Activated CD4-positive, alpha-beta memory T cell treated with anti-CD3 and anti-CD28 coated beads, Interleukin-2, amount 10 ng/mL, durations not matched to agents 7 days and 5 days (primary cell): ENCODE measurements at regions not wholly inside any gene's neighbourhood (a gene's known extent, or its start where the extent isn't known, plus 50 kb on each side); places are given as distances from the start of the nearest gene placed in this dataset.
"Not testable (repeated sequence)": the region's sequence is repeated elsewhere in the genome, so short reads cannot be mapped to it uniquely, and the experiment has no call there.

ENCODE experiments used
- CTCF ChIA-PET: fragments of 350-600 bp; sonication (Branson Sonifier 250); formaldehyde crosslinking; loops from one replicate; lab custom pipeline; 2021; ENCODE audit warnings: antibody characterized with exemption, inconsistent platforms; lab: Charles Lee
- POLR2A ChIA-PET: fragments of 350-600 bp; sonication (Branson Sonifier 250); formaldehyde crosslinking; loops from one replicate; lab custom pipeline; 2021; ENCODE audit warnings: antibody characterized with exemption; lab: Charles Lee
- DNase-seq: peaks from one replicate; pipeline ENCODE4 v3.0.0-alpha.2; 2020
- H3K27ac Mint-ChIP-seq: one replicate; pipeline ENCODE4 v1.8.0; 2021; ENCODE audit warnings: mild to moderate bottlenecking, mixed read lengths
- H3K27me3 Mint-ChIP-seq: one replicate; pipeline ENCODE4 v1.8.0; 2021; ENCODE audit warnings: mixed read lengths
- H3K36me3 Mint-ChIP-seq: one replicate; pipeline ENCODE4 v1.8.0; 2021; ENCODE audit warnings: low read depth, mixed read lengths
- H3K4me1 Mint-ChIP-seq: one replicate; pipeline ENCODE4 v1.8.0; 2021; ENCODE audit warnings: mixed read lengths
- H3K4me3 Mint-ChIP-seq: one replicate; pipeline ENCODE4 v1.8.0; 2021; ENCODE audit warnings: mild to moderate bottlenecking, mixed read lengths
- H3K9me3 Mint-ChIP-seq: one replicate; pipeline ENCODE4 v1.8.0; 2021; ENCODE audit warnings: mixed read lengths

- H3K4me3 Mint-ChIP-seq = no peak overlapping the region
- no peak for DNase-seq
- no peaks in the 10 kb centered on the region for H3K36me3 Mint-ChIP-seq
- CTCF ChIA-PET = no interaction called here
- H3K4me1 Mint-ChIP-seq = no peaks in the 10 kb centered on the region
- POLR2A ChIA-PET = no interaction called here
- H3K27ac Mint-ChIP-seq = no peak overlapping the region
- no peaks in the 10 kb centered on the region for H3K27me3 Mint-ChIP-seq
- peaks cover 6% of the 10 kb centered on the region for H3K9me3 Mint-ChIP-seq
Measured at GRCh38 chr11:23931443-23931842, 565.4 kb upstream of the LUZP2 start.

GRCh38 chr11:23932485-23932898, 564.4 kb upstream of the LUZP2 start:
- CTCF ChIA-PET = no interaction called here
- no peaks in the 10 kb centered on the region for H3K4me1 Mint-ChIP-seq

GRCh38 chr11:23933721-23934120, 563.1 kb upstream of the LUZP2 start:
- POLR2A ChIA-PET = no interaction called here
- Mint-ChIP-seq H3K4me1 (no peaks in the 10 kb centered on the region), H3K9me3 (peaks cover 10% of the 10 kb centered on the region), H3K4me3 (no peak overlapping the region), H3K27ac (no peak overlapping the region), H3K27me3 (no peaks in the 10 kb centered on the region), H3K36me3 (no peaks in the 10 kb centered on the region)
- CTCF ChIA-PET = no interaction called here
- DNase-seq = no peak

More at GRCh38 chr11:23932485-23932898, 564.4 kb upstream of the LUZP2 start:
- Mint-ChIP-seq H3K36me3 (no peaks in the 10 kb centered on the region), H3K27me3 (no peaks in the 10 kb centered on the region), H3K4me3 (no peak overlapping the region), H3K27ac (no peak overlapping the region), H3K9me3 (peaks cover 6% of the 10 kb centered on the region)
- POLR2A ChIA-PET = no interaction called here
- DNase-seq = no peak

GRCh38 chr11:23934671-23935270, 562.1 kb upstream of the LUZP2 start:
- H3K27me3 Mint-ChIP-seq, H3K27ac Mint-ChIP-seq, CTCF ChIA-PET, POLR2A ChIA-PET, H3K36me3 Mint-ChIP-seq, H3K9me3 Mint-ChIP-seq, DNase-seq, H3K4me3 Mint-ChIP-seq, H3K4me1 Mint-ChIP-seq: not testable (repeated sequence)

GRCh38 chr11:23942117-23942815, 554.6 kb upstream of the LUZP2 start:
- H3K4me3 Mint-ChIP-seq, H3K27me3 Mint-ChIP-seq, H3K4me1 Mint-ChIP-seq, DNase-seq, POLR2A ChIA-PET, H3K27ac Mint-ChIP-seq, H3K36me3 Mint-ChIP-seq, CTCF ChIA-PET: not testable (repeated sequence)
- H3K9me3 Mint-ChIP-seq = peaks cover 11% of the 10 kb centered on the region

DNA sequence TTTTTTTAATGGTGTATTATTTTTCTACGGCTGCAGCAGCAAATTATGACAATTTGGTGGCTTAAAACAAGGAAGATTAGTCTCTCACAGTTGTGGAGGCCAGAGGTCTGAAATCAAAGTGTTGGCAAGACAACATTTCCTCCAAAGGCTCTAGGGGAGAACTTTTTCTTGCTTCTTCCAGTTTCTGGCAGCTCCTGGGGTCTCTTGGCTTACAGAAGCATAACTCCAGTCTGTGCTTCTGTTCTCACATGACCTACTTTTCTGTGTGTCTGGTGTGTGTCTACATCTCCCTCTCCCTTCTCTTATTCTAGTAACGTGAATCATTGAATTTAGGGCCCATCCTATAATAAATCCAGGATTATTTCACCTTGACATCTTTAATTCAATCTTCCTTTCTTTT, 551.9 kb upstream of the LUZP2 start:
- ChIA-PET CTCF (no interaction called here), POLR2A (no interaction called here)
- Mint-ChIP-seq H3K27ac (no peak overlapping the region), H3K4me1 (no peaks in the 10 kb centered on the region), H3K36me3 (no peaks in the 10 kb centered on the region), H3K9me3 (peaks cover 11% of the 10 kb centered on the region), H3K27me3 (no peaks in the 10 kb centered on the region), H3K4me3 (no peak overlapping the region)
- no peak for DNase-seq

GRCh38 chr11:23947883-23948282, 549.0 kb upstream of the LUZP2 start:
- Mint-ChIP-seq H3K4me1 (no peaks in the 10 kb centered on the region), H3K4me3 (no peak overlapping the region), H3K9me3 (peaks cover 4% of the 10 kb centered on the region), H3K27me3 (no peaks in the 10 kb centered on the region), H3K36me3 (no peaks in the 10 kb centered on the region), H3K27ac (no peak overlapping the region)
- CTCF ChIA-PET = no interaction called here
- DNase-seq = no peak
- POLR2A ChIA-PET = no interaction called here

DNA sequence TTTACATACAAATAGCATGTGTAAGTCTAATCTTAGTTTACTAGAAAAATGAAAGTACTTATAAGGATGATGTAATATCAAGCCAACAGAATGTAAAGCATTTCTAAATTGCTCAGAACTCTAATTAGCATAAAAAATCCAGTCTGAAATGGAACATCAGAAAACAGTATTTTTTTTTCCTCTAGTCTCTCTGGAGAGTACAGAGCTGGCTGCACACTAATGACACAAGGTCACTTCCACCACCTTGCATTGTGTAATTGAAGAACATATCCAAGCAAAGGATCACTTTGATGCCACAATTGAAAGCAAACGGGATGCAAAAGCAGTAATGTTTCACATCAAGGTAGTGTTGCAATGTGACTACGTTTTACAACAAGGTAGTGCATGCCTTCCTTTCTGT, 548.0 kb upstream of the LUZP2 start:
- Mint-ChIP-seq H3K4me1 (no peaks in the 10 kb centered on the region), H3K27ac (no peak overlapping the region), H3K9me3 (peaks cover 4% of the 10 kb centered on the region), H3K27me3 (no peaks in the 10 kb centered on the region), H3K4me3 (no peak overlapping the region), H3K36me3 (no peaks in the 10 kb centered on the region)
- no peak for DNase-seq
- POLR2A ChIA-PET = no interaction called here
- CTCF ChIA-PET = no interaction called here

DNA sequence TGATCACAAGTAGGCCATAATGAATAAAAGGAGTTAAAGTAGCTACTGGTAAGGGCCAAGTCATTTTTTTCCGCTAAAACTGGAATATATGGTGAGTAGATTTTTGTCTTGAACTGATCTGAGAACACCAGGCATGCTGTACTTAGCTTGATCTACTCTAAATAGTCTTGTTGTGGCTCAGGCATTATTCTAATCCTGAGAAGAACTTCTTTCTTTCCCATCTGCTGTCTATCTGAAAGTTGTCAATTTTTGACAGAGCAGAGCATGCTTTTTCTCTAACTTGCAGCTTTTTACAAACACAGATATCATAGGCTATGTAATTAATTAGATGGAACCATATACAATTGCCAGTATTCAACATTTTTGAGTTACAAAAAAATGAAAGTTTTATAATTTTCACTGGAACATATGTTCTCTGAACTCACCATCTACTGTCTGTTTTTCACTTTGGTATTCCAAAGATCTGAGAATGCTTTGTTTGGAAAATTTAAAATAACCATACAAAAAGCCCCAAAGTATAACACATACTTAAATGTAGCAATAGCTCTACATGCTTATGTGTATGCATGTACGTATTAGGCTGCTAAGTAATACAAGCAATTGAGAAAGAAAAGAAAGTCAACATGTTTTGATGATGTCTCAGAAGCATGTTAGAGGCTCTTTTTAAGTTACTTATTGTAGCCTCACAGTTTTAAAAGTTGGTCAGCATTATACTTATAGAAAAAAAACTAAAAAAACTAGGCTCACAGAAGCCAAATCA, 542.7 kb upstream of the LUZP2 start:
- peaks cover 2% of the 10 kb centered on the region for H3K9me3 Mint-ChIP-seq
- no peak overlapping the region for H3K27ac Mint-ChIP-seq
- H3K36me3 Mint-ChIP-seq = no peaks in the 10 kb centered on the region
- ChIA-PET POLR2A (no interaction called here), CTCF (no interaction called here)
- no peaks in the 10 kb centered on the region for H3K27me3 Mint-ChIP-seq
- no peak overlapping the region for H3K4me3 Mint-ChIP-seq
- no peaks in the 10 kb centered on the region for H3K4me1 Mint-ChIP-seq
- no peak for DNase-seq

DNA sequence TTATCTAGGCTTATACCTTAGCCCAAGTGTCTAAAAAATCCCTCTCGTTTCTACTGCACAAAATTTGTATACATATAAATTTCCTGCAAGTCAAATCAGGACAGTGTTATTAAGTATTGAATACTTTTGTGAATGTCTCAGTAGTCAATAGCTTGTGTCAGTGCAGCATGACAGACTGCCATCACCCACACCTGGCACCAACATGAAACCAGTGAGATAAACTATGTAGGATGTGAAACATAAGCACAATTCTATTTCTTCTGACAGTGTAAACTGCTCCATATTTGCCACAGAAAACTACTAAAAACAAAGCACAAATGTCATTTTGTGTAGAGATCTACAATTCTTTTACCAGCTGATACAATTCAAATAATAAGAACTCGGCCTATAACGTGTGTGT, 542.1 kb upstream of the LUZP2 start:
- Mint-ChIP-seq H3K4me3 (no peak overlapping the region), H3K27ac (no peak overlapping the region), H3K9me3 (no peaks in the 10 kb centered on the region), H3K36me3 (no peaks in the 10 kb centered on the region), H3K27me3 (no peaks in the 10 kb centered on the region), H3K4me1 (no peaks in the 10 kb centered on the region)
- CTCF ChIA-PET = no interaction called here
- no peak for DNase-seq
- POLR2A ChIA-PET = no interaction called here

- no peaks in the 10 kb centered on the region for H3K27me3 Mint-ChIP-seq
- CTCF ChIA-PET = no interaction called here
- H3K36me3 Mint-ChIP-seq = no peaks in the 10 kb centered on the region
- no peak overlapping the region for H3K27ac Mint-ChIP-seq
- no peaks in the 10 kb centered on the region for H3K4me1 Mint-ChIP-seq
- no peak for DNase-seq
- POLR2A ChIA-PET = no interaction called here
- peaks cover 3% of the 10 kb centered on the region for H3K9me3 Mint-ChIP-seq
- H3K4me3 Mint-ChIP-seq = no peak overlapping the region
Measured at GRCh38 chr11:23956586-23956985, 540.3 kb upstream of the LUZP2 start.

DNA sequence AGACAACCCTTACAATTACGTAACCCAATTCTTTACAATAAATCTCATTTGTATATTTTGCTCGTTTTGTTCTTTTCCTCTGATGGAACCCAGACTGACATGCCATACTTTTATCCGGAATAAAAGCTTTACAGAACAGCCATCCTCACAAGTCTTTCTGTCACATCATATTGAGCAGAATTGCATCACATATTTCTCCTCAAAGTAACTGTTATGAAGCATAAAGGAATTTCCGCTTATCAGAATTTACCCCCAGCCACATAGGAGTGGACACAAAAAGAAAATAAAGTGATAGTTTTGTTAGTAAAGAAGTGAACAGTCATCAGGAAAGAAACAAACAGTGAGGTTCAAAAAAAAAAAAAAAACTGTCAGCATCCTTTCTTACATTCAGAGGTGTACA, 539.5 kb upstream of the LUZP2 start:
- Mint-ChIP-seq H3K4me3 (no peak overlapping the region), H3K9me3 (peaks cover 3% of the 10 kb centered on the region), H3K36me3 (no peaks in the 10 kb centered on the region), H3K4me1 (no peaks in the 10 kb centered on the region), H3K27ac (no peak overlapping the region), H3K27me3 (no peaks in the 10 kb centered on the region)
- no peak for DNase-seq
- ChIA-PET POLR2A (no interaction called here), CTCF (no interaction called here)

DNA sequence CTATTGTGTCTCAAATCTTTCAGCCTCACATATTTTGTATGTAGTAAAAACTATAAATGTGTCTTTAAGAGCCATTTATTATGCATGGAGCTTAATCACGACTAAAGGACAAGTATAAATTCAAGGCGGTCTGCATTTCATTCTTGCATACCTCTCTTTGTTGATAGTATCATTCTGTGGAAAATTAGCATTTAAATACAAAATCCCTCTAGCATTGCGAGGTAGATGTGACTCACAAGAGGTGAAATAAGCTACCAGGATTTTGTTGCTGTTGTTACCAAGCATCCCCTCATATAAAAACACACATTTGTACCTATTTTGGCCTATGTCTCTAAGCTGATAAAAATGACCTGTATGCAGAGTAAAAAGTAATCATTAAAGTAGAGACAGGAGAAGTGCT, 537.4 kb upstream of the LUZP2 start:
- Mint-ChIP-seq H3K36me3 (no peaks in the 10 kb centered on the region), H3K4me3 (no peak overlapping the region), H3K27ac (no peak overlapping the region), H3K4me1 (no peaks in the 10 kb centered on the region), H3K9me3 (peaks cover 6% of the 10 kb centered on the region), H3K27me3 (no peaks in the 10 kb centered on the region)
- DNase-seq = no peak
- ChIA-PET CTCF (no interaction called here), POLR2A (no interaction called here)
